HG03520 (cell line): ENCODE measurements at regions not wholly inside any gene's neighbourhood (a gene's known extent, or its start where the extent isn't known, plus 50 kb on each side); places are given as distances from the start of the nearest gene placed in this dataset.

Experiments used
- ATAC-seq: cut with Tn5 transposase; IDR thresholded peaks from one replicate; pipeline ENCODE4 v1.9.1; 2021; ENCODE audit warnings: mild to moderate bottlenecking, moderate library complexity; ENCODE audit not compliant: unreplicated experiment

- no peak for ATAC-seq
Observed at GRCh38 chr6:155527443-155527842, 71.8 kb upstream of the NOX3 start.

GRCh38 chr6:155523821-155524651 lies 68.4 kb upstream of the NOX3 start:
- ATAC-seq, result no peak

- no peak for ATAC-seq
Observed at GRCh38 chr6:155521719-155522118, 66.1 kb upstream of the NOX3 start.

- ATAC-seq, result no peak
Observed at GRCh38 chr6:155520078-155520477, 64.4 kb upstream of the NOX3 start.

GRCh38 chr6:155519176-155519738 lies 63.6 kb upstream of the NOX3 start:
- ATAC-seq, result no peak

- no peak for ATAC-seq
Observed at GRCh38 chr6:155517294-155517693, 61.7 kb upstream of the NOX3 start.

- ATAC-seq, result peak; percentile 97
Observed at GRCh38 chr6:155510879-155511278, 55.2 kb upstream of the NOX3 start.

GRCh38 chr6:155509743-155510475 lies 54.3 kb upstream of the NOX3 start:
- no peak for ATAC-seq

- ATAC-seq, result no peak
Observed at GRCh38 chr6:155505608-155505989, 50.0 kb upstream of the NOX3 start.
